H9 (cell line): ENCODE measurements at regions not wholly inside any gene's neighbourhood (a gene's known extent, or its start where the extent isn't known, plus 50 kb on each side); places are given as distances from the start of the nearest gene placed in this dataset.

ENCODE experiments used
- DNase-seq: peaks from one replicate; pipeline ENCODE4 v3.0.0-alpha.2; 2017
- H2AFZ ChIP-seq: one replicate; pipeline ENCODE4 v1.6.1; 2013; ENCODE audit warnings: mild to moderate bottlenecking, low read length, control low read depth, moderate library complexity
- H2AK5ac ChIP-seq: 2 replicates; pipeline ENCODE4 v1.6.1; 2013; ENCODE audit warnings: low read length, control low read depth, mixed read lengths; ENCODE audit not compliant: insufficient read length
- H2BK120ac ChIP-seq: one replicate; pipeline ENCODE4 v1.6.1; 2013; ENCODE audit warnings: low read depth, mild to moderate bottlenecking, low read length, control low read depth, inconsistent platforms; ENCODE audit not compliant: poor library complexity, severe bottlenecking
- H2BK12ac ChIP-seq: 2 replicates; pipeline ENCODE4 v1.6.1; 2013; ENCODE audit warnings: low read length, control low read depth, mixed read lengths, low read depth; ENCODE audit not compliant: insufficient read length
- H2BK15ac ChIP-seq: 2 replicates; pipeline ENCODE4 v1.6.1; 2013; ENCODE audit warnings: low read depth, low read length, control low read depth
- H2BK20ac ChIP-seq: one replicate; pipeline ENCODE4 v1.6.1; 2013; ENCODE audit warnings: low read depth, mild to moderate bottlenecking, low read length, control low read depth, inconsistent platforms; ENCODE audit not compliant: poor library complexity, severe bottlenecking
- H2BK5ac ChIP-seq: 2 replicates; pipeline ENCODE4 v1.6.1; 2013; ENCODE audit warnings: low read length, control low read depth, mixed read lengths; ENCODE audit not compliant: insufficient read length
- H3K14ac ChIP-seq: 2 replicates; pipeline ENCODE4 v1.6.1; 2013; ENCODE audit warnings: low read length, control low read depth; ENCODE audit not compliant: insufficient read depth
- H3K18ac ChIP-seq: 2 replicates; pipeline ENCODE4 v1.6.1; 2013; ENCODE audit warnings: low read depth, mild to moderate bottlenecking, mixed read lengths, low read length, control low read depth; ENCODE audit not compliant: insufficient read length
- H3K23ac ChIP-seq: 2 replicates; pipeline ENCODE4 v1.6.1; 2013; ENCODE audit warnings: low read length, control low read depth, mixed read lengths, low read depth; ENCODE audit not compliant: insufficient read length
- H3K23me2 ChIP-seq: 2 replicates; pipeline ENCODE4 v1.6.1; 2013; ENCODE audit warnings: low read depth, mild to moderate bottlenecking, mixed read lengths, low read length, control low read depth; ENCODE audit not compliant: insufficient read length, poor library complexity, severe bottlenecking
- H3K27ac ChIP-seq: 2 replicates; pipeline ENCODE4 v1.5.1; 2013; ENCODE audit warnings: low read length, control low read depth, mixed read lengths, low read depth; ENCODE audit not compliant: insufficient read length
- H3K27me3 ChIP-seq: 2 replicates; pipeline ENCODE4 v1.6.1; 2013; ENCODE audit warnings: low read length, control low read depth, inconsistent platforms; ENCODE audit not compliant: insufficient read depth
- H3K4ac ChIP-seq: 2 replicates; pipeline ENCODE4 v1.6.1; 2013; ENCODE audit warnings: low read depth, mild to moderate bottlenecking, control low read depth, inconsistent platforms, low read length, moderate library complexity
- H3K4me1 ChIP-seq: 2 replicates; pipeline ENCODE4 v1.6.1; 2013; ENCODE audit warnings: low read length, control low read depth, inconsistent platforms; ENCODE audit not compliant: insufficient read depth
- H3K4me2 ChIP-seq: 2 replicates; pipeline ENCODE4 v1.6.1; 2013; ENCODE audit warnings: low read length, control low read depth, mixed read lengths; ENCODE audit not compliant: insufficient read length, insufficient read depth
- H3K56ac ChIP-seq: 2 replicates; pipeline ENCODE4 v1.6.1; 2013; ENCODE audit warnings: low read depth, mild to moderate bottlenecking, mixed read lengths, low read length, control low read depth; ENCODE audit not compliant: insufficient read length
- H3K79me1 ChIP-seq: 2 replicates; pipeline ENCODE4 v1.6.1; 2013; ENCODE audit warnings: low read depth, mild to moderate bottlenecking, moderate library complexity, low read length, control low read depth, inconsistent platforms; ENCODE audit not compliant: insufficient read depth, poor library complexity, severe bottlenecking
- H3K79me2 ChIP-seq: 2 replicates; pipeline ENCODE4 v1.6.1; 2013; ENCODE audit warnings: low read length, control low read depth, inconsistent platforms; ENCODE audit not compliant: insufficient read depth
- H3K9ac ChIP-seq: 2 replicates; pipeline ENCODE4 v1.6.1; 2013; ENCODE audit warnings: low read length, control low read depth, mixed read lengths; ENCODE audit not compliant: insufficient read length; ENCODE audit errors: extremely low read depth
- H3K9me3 ChIP-seq: one replicate; pipeline ENCODE4 v1.6.1; 2013; ENCODE audit warnings: low read depth, low read length, inconsistent platforms; ENCODE audit not compliant: control insufficient read depth
- H3T11ph ChIP-seq: one replicate; pipeline ENCODE4 v1.6.1; 2013; ENCODE audit warnings: mild to moderate bottlenecking, low read length, control low read depth, inconsistent platforms
- H4K20me1 ChIP-seq: one replicate; pipeline ENCODE4 v1.6.1; 2013; ENCODE audit not compliant: control insufficient read depth, insufficient read length, insufficient read depth
- H4K5ac ChIP-seq: 2 replicates; pipeline ENCODE4 v1.6.1; 2013; ENCODE audit warnings: low read depth, mild to moderate bottlenecking, mixed read lengths, low read length, control low read depth; ENCODE audit not compliant: insufficient read length
- H4K8ac ChIP-seq: replicated peaks from 2 replicates; pipeline ENCODE4 v1.6.1; 2013; ENCODE audit warnings: low read length, control low read depth, mixed read lengths, low read depth; ENCODE audit not compliant: insufficient read length
- H4K91ac ChIP-seq: 2 replicates; pipeline ENCODE4 v1.6.1; 2013; ENCODE audit warnings: low read depth, mild to moderate bottlenecking, moderate library complexity, mixed read lengths, low read length, control low read depth; ENCODE audit not compliant: insufficient read length
- H3K27ac Mint-ChIP-seq, 3 experiments: 2 replicates in 2 of 3; 3 replicates in 1 of 3; pipeline ENCODE4 v1.8.0; 2020 to 2021; ENCODE audit warnings: mixed read lengths in 3 of 3, mild to moderate bottlenecking in 1 of 3, moderate library complexity in 1 of 3
- H3K27me3 Mint-ChIP-seq: 2 replicates; pipeline ENCODE4 v1.8.0; 2021; ENCODE audit warnings: low read depth, mild to moderate bottlenecking, moderate library complexity, mixed read lengths
- H3K36me3 Mint-ChIP-seq, 3 experiments: 2 replicates in 2 of 3; 3 replicates in 1 of 3; pipeline ENCODE4 v1.8.0; 2020 to 2021; ENCODE audit warnings: low read depth in 3 of 3, mixed read lengths in 3 of 3; ENCODE audit not compliant: insufficient read depth in 1 of 3
- H3K4me1 Mint-ChIP-seq, 2 experiments: 2 replicates each; pipeline ENCODE4 v1.8.0; 2020; ENCODE audit warnings: mixed read lengths in 2 of 2
- H3K4me3 Mint-ChIP-seq, 2 experiments: 2 replicates in 1 of 2; 3 replicates in 1 of 2; pipeline ENCODE4 v1.8.0; 2020 to 2021; ENCODE audit warnings: mild to moderate bottlenecking in 2 of 2, mixed read lengths in 2 of 2, moderate library complexity in 1 of 2
- H3K9me3 Mint-ChIP-seq, 2 experiments: 2 replicates in 1 of 2; 3 replicates in 1 of 2; pipeline ENCODE4 v1.8.0; 2020; ENCODE audit warnings: mild to moderate bottlenecking in 2 of 2, mixed read lengths in 2 of 2, moderate library complexity in 1 of 2
- WGBS: extraction: QIAGEN DNeasy Blood & Tissue Kit; methylation state at CpG from one replicate; pipeline ENCODE4 v1.1.7; 2013; ENCODE audit warnings: missing lambda C conversion rate, low lambda C conversion rate, mixed read lengths; ENCODE audit not compliant: insufficient read length; ENCODE audit errors: extremely low coverage; 5-methylcytosine and 5-hydroxymethylcytosine counted together
- TF ChIP-seq, protein P1 (sequence below): fragments of 200-600 bp; sonication (generic); conservative IDR thresholded peaks from 3 replicates; pipeline ENCODE4 v1.8.0; 2021; ENCODE audit warnings: antibody characterized with exemption, mild to moderate bottlenecking

DNA sequence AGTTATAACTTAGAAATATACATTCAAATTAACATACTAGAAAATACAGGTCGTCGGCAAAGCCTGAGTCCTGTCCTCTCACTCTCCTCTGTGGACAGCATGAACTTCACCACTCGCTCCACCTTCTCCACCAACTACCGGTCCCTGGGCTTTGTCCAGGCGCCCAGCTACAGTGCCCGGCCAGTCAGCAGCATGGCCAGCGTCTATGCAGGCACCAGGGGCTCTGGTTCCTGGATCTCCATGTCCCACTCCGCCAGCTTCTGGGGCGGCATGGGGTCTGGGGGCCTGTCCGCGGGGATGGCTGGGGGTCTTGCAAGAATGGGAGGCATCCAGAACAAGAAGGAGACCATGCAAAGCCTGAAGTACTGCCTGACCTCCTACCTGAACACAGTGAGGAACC lies 319.4 kb downstream of the ZFHX3 start:
- no peaks in the 10 kb centered on the region; the same call in 1 of the 2 replicates for H3K27me3 Mint-ChIP-seq
- whole genome bisulfite sequencing, result no CpG with 5 or more reads among the region's 11 CpGs
- no peaks in the 10 kb centered on the region for H3K79me1 ChIP-seq

More for the DNA sequence above, 319.4 kb downstream of the ZFHX3 start:
- Mint-ChIP-seq H3K4me1 (peaks cover 11% of the 10 kb centered on the region in 2 experiments), H3K36me3 (peaks cover 0 to 4% (median 3%) of the 10 kb centered on the region in 3 experiments; a peak in 5 of 7 replicates), H3K4me3 (no peak overlapping the region), H3K27ac (no peak overlapping the region), H3K9me3 (peaks cover 0 to 11% of the 10 kb centered on the region in 2 experiments; a peak in 4 of 5 replicates)
- no peak overlapping the region for H4K8ac ChIP-seq
- no peaks in the 10 kb centered on the region for H3K27me3 ChIP-seq
- no peak overlapping the region for H3K18ac ChIP-seq
- no peak overlapping the region for H2BK12ac ChIP-seq
- no peaks in the 10 kb centered on the region for H3K23me2 ChIP-seq
- H3K56ac ChIP-seq, result no peak overlapping the region
- H2BK15ac ChIP-seq, result no peak overlapping the region
- no peak overlapping the region for H3K23ac ChIP-seq
- no peak overlapping the region for H3K4me2 ChIP-seq
- H2BK20ac ChIP-seq, result no peak overlapping the region
- no peak overlapping the region for H2AFZ ChIP-seq
- H3K14ac ChIP-seq, result no peak overlapping the region
- H3K9me3 ChIP-seq, result no peaks in the 10 kb centered on the region
- H3K27ac ChIP-seq, result no peak overlapping the region
- H2AK5ac ChIP-seq, result no peak overlapping the region
- H2BK5ac ChIP-seq, result no peak overlapping the region
- H3T11ph ChIP-seq, result no peak overlapping the region
- TF ChIP-seq, protein P1, sequence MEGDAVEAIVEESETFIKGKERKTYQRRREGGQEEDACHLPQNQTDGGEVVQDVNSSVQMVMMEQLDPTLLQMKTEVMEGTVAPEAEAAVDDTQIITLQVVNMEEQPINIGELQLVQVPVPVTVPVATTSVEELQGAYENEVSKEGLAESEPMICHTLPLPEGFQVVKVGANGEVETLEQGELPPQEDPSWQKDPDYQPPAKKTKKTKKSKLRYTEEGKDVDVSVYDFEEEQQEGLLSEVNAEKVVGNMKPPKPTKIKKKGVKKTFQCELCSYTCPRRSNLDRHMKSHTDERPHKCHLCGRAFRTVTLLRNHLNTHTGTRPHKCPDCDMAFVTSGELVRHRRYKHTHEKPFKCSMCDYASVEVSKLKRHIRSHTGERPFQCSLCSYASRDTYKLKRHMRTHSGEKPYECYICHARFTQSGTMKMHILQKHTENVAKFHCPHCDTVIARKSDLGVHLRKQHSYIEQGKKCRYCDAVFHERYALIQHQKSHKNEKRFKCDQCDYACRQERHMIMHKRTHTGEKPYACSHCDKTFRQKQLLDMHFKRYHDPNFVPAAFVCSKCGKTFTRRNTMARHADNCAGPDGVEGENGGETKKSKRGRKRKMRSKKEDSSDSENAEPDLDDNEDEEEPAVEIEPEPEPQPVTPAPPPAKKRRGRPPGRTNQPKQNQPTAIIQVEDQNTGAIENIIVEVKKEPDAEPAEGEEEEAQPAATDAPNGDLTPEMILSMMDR, result no peak
- H3K4me1 ChIP-seq, result peaks cover 2% of the 10 kb centered on the region; the same call in 1 of the 2 replicates
- H4K91ac ChIP-seq, result no peak overlapping the region
- H2BK120ac ChIP-seq, result no peak overlapping the region
- no peak overlapping the region for H3K9ac ChIP-seq
- H3K4ac ChIP-seq, result no peak overlapping the region
- H4K5ac ChIP-seq, result no peak overlapping the region
- no peaks in the 10 kb centered on the region for H3K79me2 ChIP-seq
- no peak for DNase-seq
- H4K20me1 ChIP-seq, result no peaks in the 10 kb centered on the region
